ENCODE measurements at regions not wholly inside any gene's neighbourhood (a gene's known extent, or its start where the extent isn't known, plus 50 kb on each side); places are given as distances from the start of the nearest gene placed in this dataset.
A peak's percentile ranks its signal among the peaks of the same experiment; 100 is the strongest.

- peaks cover 23% of the 10 kb centered on the region for H3K27me3 ChIP-seq (replicated peaks)
- no peak overlapping the region for H3K27ac ChIP-seq
- no peak for TF ChIP-seq CTCF (IDR thresholded peaks at IDR 0.05; ENCODE audit: low read depth, low read length, missing control alignments)
- in situ Hi-C loops (cut with HindIII; ENCODE audit: low pct_ligation_motif_present, low sequenced_read_pairs): no loop called here
- no peak overlapping the region for H3K4me3 ChIP-seq (ENCODE audit: low read depth, low read length)
- H3K36me3 ChIP-seq (replicated peaks): no peaks in the 10 kb centered on the region
- no peak for DNase-seq
These were observed 61.6 kb upstream of the SLCO4A1 start for GRCh38 chr20:62580733-62581132.

- no peak overlapping the region for H3K27ac ChIP-seq
- H3K4me3 ChIP-seq (ENCODE audit: low read depth, low read length): no peak overlapping the region
- no peak for TF ChIP-seq CTCF (IDR thresholded peaks at IDR 0.05; ENCODE audit: low read depth, low read length, missing control alignments)
- H3K27me3 ChIP-seq (replicated peaks): peaks cover 23% of the 10 kb centered on the region
- no peaks in the 10 kb centered on the region for H3K36me3 ChIP-seq (replicated peaks)
- in situ Hi-C loops (cut with HindIII; ENCODE audit: low pct_ligation_motif_present, low sequenced_read_pairs): no loop called here
- DNase-seq: no peak
These were observed 61.0 kb upstream of the SLCO4A1 start for GRCh38 chr20:62581308-62581707.

GRCh38 chr20:62581806-62582205 is 60.5 kb upstream of the SLCO4A1 start:
- H3K27me3 ChIP-seq (replicated peaks): peaks cover 23% of the 10 kb centered on the region
- in situ Hi-C loops (cut with HindIII; ENCODE audit: low pct_ligation_motif_present, low sequenced_read_pairs): no loop called here
- no peak for TF ChIP-seq CTCF (IDR thresholded peaks at IDR 0.05; ENCODE audit: low read depth, low read length, missing control alignments)
- DNase-seq: no peak
- H3K27ac ChIP-seq: no peak overlapping the region
- H3K4me3 ChIP-seq (ENCODE audit: low read depth, low read length): no peak overlapping the region
- no peaks in the 10 kb centered on the region for H3K36me3 ChIP-seq (replicated peaks)

GRCh38 chr20:62583424-62583920 is 58.8 kb upstream of the SLCO4A1 start:
- Histone ChIP-seq H3K36me3 (replicated peaks) (no peaks in the 10 kb centered on the region), H3K27me3 (replicated peaks) (peaks cover 23% of the 10 kb centered on the region), H3K27ac (no peak overlapping the region), H3K4me3 (ENCODE audit: low read depth, low read length) (no peak overlapping the region)
- no peak for DNase-seq
- TF ChIP-seq CTCF (IDR thresholded peaks at IDR 0.05; ENCODE audit: low read depth, low read length, missing control alignments): peak; percentile 15
- in situ Hi-C loops (cut with HindIII; ENCODE audit: low pct_ligation_motif_present, low sequenced_read_pairs): no loop called here

- in situ Hi-C loops (cut with HindIII; ENCODE audit: low pct_ligation_motif_present, low sequenced_read_pairs): no loop called here
- no peaks in the 10 kb centered on the region for H3K36me3 ChIP-seq (replicated peaks)
- no peak overlapping the region for H3K4me3 ChIP-seq (ENCODE audit: low read depth, low read length)
- no peak overlapping the region for H3K27ac ChIP-seq
- no peak for DNase-seq
- TF ChIP-seq CTCF (IDR thresholded peaks at IDR 0.05; ENCODE audit: low read depth, low read length, missing control alignments): no peak
- H3K27me3 ChIP-seq (replicated peaks): peaks cover 20% of the 10 kb centered on the region
These were observed 57.4 kb upstream of the SLCO4A1 start for GRCh38 chr20:62584671-62585460.
